GM12892 (cell line): ENCODE measurements at regions not wholly inside any gene's neighbourhood (a gene's known extent, or its start where the extent isn't known, plus 50 kb on each side); places are given as distances from the start of the nearest gene placed in this dataset.

Experiments
- POLR2A ChIP-seq: IDR thresholded peaks from 2 replicates; pipeline ENCODE4 v1.6.1; 2011; ENCODE audit warnings: low read depth, low read length, control low read depth
- POLR2AphosphoS5 ChIP-seq: IDR thresholded peaks from 2 replicates; pipeline ENCODE4 v1.6.1; 2011; ENCODE audit warnings: low read depth, low read length, control low read depth
- TAF1 ChIP-seq: IDR thresholded peaks from 2 replicates; pipeline ENCODE4 v1.6.1; 2011; ENCODE audit warnings: low read depth, mild to moderate bottlenecking, control low read depth, low read length, borderline replicate concordance

DNA sequence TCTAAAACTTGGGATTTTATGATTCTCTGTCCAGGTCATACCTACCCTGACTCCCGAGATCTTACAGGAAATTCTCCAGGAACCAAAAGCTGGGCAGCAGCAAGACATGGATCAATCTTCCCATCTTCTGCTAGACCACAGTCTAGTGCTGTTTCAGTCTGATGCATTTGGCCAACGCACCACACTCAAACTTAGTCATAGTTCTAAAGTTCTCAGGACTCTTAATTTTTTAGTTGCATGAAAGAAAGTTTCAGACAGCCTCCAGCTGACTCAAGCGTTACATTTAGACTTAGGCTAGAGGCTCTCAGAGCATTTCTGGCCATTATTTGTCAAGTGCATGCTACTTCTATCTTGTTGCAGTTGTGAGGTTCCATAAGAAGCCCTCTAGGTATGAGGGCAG lies 230.1 kb upstream of the CCDC150 start:
- no peak for TF ChIP-seq POLR2AphosphoS5
- no peak for TF ChIP-seq POLR2A
- no peak for TF ChIP-seq TAF1
